K562 (cell line): ENCODE measurements at regions not wholly inside any gene's neighbourhood (a gene's known extent, or its start where the extent isn't known, plus 50 kb on each side); places are given as distances from the start of the nearest gene placed in this dataset.

Experiments used
- CTCF ChIP-seq, 3 experiments: IDR thresholded peaks in 2 of 3; conservative IDR thresholded peaks in 1 of 3; 2 replicates each; pipeline ENCODE4 v1.5.1; 2011 to 2012; ENCODE audit warnings: low read length in 3 of 3, mild to moderate bottlenecking in 3 of 3, control low read depth in 2 of 3, improper control_type of control experiment in 1 of 3, inconsistent platforms in 1 of 3, low read depth in 1 of 3, mixed read lengths in 1 of 3, moderate library complexity in 1 of 3; ENCODE audit not compliant: insufficient read depth in 2 of 3
- EP300 ChIP-seq: IDR thresholded peaks from 2 replicates; pipeline ENCODE4 v1.6.1; 2012; ENCODE audit warnings: low read length, improper control_type of control experiment
- FOS ChIP-seq: IDR thresholded peaks from 3 replicates; pipeline ENCODE4 v1.6.1; 2011; ENCODE audit not compliant: insufficient read length; ENCODE audit errors: extremely low read depth
- FOXK2 ChIP-seq, 2 experiments: fragments of 450-650 bp; IDR thresholded peaks in 1 of 2; conservative IDR thresholded peaks in 1 of 2; 2 replicates each; pipeline ENCODE4 v1.6.1; 2016; ENCODE audit warnings: low read depth in 2 of 2, mild to moderate bottlenecking in 1 of 2
- TCF7 ChIP-seq: sonication (generic); IDR thresholded peaks from 2 replicates; pipeline ENCODE4 v1.6.1; 2016; ENCODE audit warnings: antibody characterized with exemption, borderline replicate concordance
- ZFP1 ChIP-seq: fragments of 450-650 bp; formaldehyde crosslinking; IDR thresholded peaks from 2 replicates; pipeline ENCODE4 v1.4.0; 2020; ENCODE audit warnings: mild to moderate bottlenecking, mixed read lengths
- ZNF212 ChIP-seq: fragments of 450-650 bp; formaldehyde crosslinking; IDR thresholded peaks from 2 replicates; pipeline ENCODE4 v1.4.0; 2020; ENCODE audit warnings: mild to moderate bottlenecking
- TF ChIP-seq, protein P1 (sequence below): fragments of 150-350 bp; IDR thresholded peaks from 2 replicates; pipeline ENCODE4 v1.6.1; 2014; ENCODE audit warnings: low read depth, mild to moderate bottlenecking, low read length, borderline replicate concordance

DNA sequence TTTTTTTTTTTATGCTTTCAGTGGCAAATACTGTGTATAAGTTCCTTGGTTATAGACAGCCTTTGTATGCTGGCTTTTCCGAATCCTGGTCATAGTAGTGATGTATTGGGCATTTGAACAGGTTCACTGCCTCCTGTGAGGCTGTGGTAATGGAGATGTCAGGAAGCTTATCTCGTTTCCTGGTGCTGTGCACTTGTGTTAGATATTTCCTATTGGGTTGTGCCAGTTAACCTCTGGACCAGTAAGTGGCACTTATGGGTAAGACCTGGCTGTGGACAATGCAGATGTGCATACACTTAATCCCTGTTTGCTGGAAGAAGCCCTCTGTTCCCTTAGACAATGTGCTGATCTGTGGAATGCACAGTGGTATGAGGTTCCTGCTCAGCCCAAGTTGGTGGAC, 135.4 kb upstream of the KITLG start:
- no peak for TF ChIP-seq ZNF212 (CRISPR knock-in tag)
- no peak for TF ChIP-seq ZFP1
- no peak for TF ChIP-seq TCF7
- TF ChIP-seq, protein P1, sequence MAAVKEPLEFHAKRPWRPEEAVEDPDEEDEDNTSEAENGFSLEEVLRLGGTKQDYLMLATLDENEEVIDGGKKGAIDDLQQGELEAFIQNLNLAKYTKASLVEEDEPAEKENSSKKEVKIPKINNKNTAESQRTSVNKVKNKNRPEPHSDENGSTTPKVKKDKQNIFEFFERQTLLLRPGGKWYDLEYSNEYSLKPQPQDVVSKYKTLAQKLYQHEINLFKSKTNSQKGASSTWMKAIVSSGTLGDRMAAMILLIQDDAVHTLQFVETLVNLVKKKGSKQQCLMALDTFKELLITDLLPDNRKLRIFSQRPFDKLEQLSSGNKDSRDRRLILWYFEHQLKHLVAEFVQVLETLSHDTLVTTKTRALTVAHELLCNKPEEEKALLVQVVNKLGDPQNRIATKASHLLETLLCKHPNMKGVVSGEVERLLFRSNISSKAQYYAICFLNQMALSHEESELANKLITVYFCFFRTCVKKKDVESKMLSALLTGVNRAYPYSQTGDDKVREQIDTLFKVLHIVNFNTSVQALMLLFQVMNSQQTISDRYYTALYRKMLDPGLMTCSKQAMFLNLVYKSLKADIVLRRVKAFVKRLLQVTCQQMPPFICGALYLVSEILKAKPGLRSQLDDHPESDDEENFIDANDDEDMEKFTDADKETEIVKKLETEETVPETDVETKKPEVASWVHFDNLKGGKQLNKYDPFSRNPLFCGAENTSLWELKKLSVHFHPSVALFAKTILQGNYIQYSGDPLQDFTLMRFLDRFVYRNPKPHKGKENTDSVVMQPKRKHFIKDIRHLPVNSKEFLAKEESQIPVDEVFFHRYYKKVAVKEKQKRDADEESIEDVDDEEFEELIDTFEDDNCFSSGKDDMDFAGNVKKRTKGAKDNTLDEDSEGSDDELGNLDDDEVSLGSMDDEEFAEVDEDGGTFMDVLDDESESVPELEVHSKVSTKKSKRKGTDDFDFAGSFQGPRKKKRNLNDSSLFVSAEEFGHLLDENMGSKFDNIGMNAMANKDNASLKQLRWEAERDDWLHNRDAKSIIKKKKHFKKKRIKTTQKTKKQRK = no peak
- no peak for TF ChIP-seq FOS
- TF ChIP-seq FOXK2 (conservative IDR thresholded peaks at IDR 0.05 in 1 of 2, IDR thresholded peaks at IDR 0.05 in 1 of 2; ENCODE audit: low read depth in 2 of 2) = no peak
- TF ChIP-seq EP300 = no peak
- no peak for TF ChIP-seq CTCF (IDR thresholded peaks at IDR 0.05 in 2 of 3, conservative IDR thresholded peaks at IDR 0.05 in 1 of 3; ENCODE audit: insufficient read depth in 2 of 3, low read depth in 1 of 3, low read length in 3 of 3)
